GM18519 (cell line): ENCODE measurements at regions not wholly inside any gene's neighbourhood (a gene's known extent, or its start where the extent isn't known, plus 50 kb on each side); places are given as distances from the start of the nearest gene placed in this dataset.

Source experiments
- ATAC-seq: cut with Tn5 transposase; IDR thresholded peaks from one replicate; pipeline ENCODE4 v1.9.1; 2021; ENCODE audit warnings: mild to moderate bottlenecking, moderate library complexity; ENCODE audit not compliant: unreplicated experiment, low FRiP score

- no peak for ATAC-seq
These were observed 281.9 kb downstream of the GAS1 start for GRCh38 chr9:86665416-86665815.

DNA sequence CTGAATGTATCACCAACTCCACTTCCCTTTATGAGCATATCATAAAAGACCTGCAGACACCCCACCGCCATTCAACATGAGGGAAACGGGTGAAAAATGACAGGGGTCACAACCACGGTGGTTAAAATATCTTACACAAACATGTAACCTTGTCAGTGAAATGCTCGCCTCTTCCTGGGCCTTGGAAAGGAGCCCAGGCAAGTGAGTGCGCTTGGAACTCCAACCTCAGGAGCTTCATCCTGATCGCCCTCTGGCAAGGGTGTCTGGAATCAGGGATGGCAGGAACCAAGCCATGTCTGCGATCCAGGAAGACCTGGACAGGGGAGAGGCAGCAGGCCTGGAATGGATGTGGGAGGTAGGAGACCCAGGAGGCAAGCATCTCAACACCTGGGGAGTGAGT is 282.7 kb downstream of the GAS1 start:
- ATAC-seq, result no peak

- no peak for ATAC-seq
These were observed 283.4 kb downstream of the GAS1 start for GRCh38 chr9:86663905-86664304.

- ATAC-seq, result no peak
These were observed 284.3 kb downstream of the GAS1 start for GRCh38 chr9:86662890-86663468.

- ATAC-seq, result no peak
These were observed 287.0 kb downstream of the GAS1 start for GRCh38 chr9:86660146-86660943.

GRCh38 chr9:86659413-86660046 is 287.8 kb downstream of the GAS1 start:
- ATAC-seq, result no peak

- ATAC-seq, result no peak
These were observed 292.2 kb downstream of the GAS1 start for GRCh38 chr9:86655147-86655546.

DNA sequence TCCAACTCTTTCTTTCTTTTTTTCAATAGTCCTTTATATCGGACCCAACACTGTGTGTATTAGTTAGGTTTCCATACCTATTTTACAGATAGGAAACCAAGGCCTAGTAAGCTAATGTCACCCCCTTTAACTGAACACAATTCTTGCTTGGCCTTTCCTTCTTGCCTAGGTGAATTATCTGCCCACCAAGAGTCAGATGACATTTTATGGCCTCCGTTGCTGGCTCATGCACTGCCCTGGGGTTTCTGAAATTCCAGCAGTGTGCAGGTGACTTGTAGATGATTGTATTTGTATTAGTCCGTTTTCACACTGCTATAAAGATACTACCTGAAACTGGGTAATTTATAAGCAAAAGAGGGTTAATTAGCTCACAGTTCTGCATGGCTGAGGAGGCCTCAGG is 293.8 kb downstream of the GAS1 start:
- ATAC-seq, result no peak

- no peak for ATAC-seq
These were observed 294.6 kb downstream of the GAS1 start for GRCh38 chr9:86652736-86653135.

GRCh38 chr9:86649913-86650312 is 295.7 kb upstream of the TUT7 start:
- no peak for ATAC-seq

- no peak for ATAC-seq
These were observed 294.6 kb upstream of the TUT7 start for GRCh38 chr9:86648828-86649170.

DNA sequence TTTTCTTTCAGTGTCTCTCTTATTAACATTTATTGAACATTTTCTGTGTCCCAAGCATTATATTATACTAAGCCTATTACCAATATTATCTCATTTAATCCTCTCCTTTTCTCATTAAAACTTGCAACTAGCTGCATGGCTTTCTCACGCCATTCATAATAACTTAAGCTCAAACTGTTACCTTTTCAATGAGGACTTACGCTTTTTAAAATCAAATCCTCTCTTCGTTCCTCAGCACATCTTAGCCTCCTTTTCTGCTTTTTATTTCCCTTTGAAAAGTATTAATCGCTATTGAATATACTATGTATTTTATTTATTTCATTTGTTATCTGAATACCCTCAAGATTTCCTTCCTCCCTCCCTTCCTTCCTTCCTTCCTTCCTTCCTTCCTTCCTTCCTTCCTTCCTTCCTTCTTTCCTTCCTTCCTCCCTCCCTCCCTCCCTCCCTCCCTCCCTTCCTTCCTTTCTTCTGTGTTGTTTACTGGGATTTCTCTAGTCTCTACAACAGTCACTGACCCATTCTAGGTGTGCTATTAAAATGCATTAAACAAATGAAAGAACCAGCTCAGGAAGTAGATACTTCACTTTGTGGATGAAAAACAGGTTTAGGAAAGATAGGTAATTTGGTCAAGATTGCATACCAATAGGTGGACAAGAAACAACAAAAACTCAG is 294.1 kb upstream of the TUT7 start:
- ATAC-seq, result no peak

DNA sequence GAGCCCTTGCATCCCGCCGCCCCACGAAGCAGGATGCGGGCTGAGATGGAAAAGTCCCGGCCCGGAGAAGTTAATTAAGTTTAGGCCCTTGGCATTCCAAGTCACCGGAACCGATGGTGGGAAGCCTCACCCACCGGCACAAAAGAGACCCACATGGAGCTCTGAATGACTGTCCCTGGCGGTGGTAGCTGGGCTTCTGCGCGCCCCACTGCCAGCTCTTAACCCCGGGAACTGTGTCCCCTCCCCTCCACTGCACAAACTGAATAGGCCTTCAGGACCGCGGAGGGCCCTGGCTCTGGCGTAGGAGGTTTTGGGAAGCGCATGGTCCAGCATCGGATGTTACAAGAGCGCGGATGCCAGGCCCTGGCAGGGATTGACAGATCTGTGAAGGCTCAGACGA is 291.1 kb upstream of the TUT7 start:
- no peak for ATAC-seq

GRCh38 chr9:86644675-86645034 is 290.4 kb upstream of the TUT7 start:
- no peak for ATAC-seq

GRCh38 chr9:86643946-86644674 is 289.9 kb upstream of the TUT7 start:
- ATAC-seq, result no peak

DNA sequence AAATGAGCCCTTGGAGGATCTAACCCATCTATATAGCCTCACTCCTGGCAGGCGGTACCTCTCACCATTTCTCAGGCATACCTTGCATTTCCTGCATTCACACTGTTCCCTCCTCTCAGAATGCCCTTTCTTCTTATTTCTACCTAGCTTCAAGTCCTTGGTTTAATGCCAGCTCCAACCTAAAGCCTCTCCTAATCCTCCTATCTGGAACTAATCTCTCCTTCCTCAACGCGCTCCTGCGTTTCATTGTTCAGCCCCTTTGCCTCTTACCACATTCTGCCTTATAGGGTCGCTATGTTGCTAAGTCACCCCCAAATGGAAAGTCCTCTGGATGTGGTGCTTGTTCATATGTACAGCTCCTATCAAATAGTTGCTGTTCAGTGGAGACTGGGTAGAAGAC is 288.5 kb upstream of the TUT7 start:
- ATAC-seq, result no peak

GRCh38 chr9:86641970-86642369 is 287.8 kb upstream of the TUT7 start:
- ATAC-seq, result no peak

- ATAC-seq, result no peak
These were observed 285.7 kb upstream of the TUT7 start for GRCh38 chr9:86639899-86640379.

DNA sequence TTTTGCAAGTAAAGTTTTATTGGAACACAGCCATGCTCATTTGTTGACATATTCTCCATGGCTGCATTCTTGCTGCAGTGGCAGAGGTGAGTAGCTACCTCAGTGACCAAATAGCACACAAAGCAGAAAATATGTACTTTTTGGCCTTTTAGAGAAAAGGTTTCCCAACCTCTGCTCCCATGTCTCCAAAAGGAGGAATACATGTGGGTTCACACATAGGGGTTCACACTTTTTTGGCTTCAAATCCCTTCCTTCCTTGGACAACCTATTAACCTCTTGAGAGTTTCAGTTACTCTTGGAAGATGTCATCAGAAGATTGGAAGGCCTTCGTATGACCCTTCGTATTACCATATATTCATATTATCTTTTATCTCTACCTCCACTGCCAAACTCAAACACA is 285.1 kb upstream of the TUT7 start:
- ATAC-seq, result no peak

DNA sequence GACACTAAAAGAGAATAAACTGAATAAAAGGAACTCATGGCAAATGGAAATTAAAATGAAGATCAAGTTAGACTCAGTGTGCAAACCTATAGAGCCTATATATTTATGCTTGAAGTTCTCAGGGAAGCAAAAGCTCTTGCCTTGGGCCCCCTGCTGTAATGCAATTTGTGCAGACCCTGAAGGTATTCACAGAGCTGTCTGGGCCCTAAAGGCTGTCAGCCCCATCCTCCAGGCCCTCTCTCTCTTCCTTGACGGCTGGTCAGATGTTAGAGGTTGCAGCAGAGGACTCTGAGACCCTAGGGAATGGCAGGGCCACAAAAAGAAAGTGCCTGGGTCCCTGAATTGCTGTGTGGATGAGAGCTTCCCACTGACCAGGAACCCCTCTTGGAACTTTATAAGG is 283.9 kb upstream of the TUT7 start:
- ATAC-seq, result no peak

DNA sequence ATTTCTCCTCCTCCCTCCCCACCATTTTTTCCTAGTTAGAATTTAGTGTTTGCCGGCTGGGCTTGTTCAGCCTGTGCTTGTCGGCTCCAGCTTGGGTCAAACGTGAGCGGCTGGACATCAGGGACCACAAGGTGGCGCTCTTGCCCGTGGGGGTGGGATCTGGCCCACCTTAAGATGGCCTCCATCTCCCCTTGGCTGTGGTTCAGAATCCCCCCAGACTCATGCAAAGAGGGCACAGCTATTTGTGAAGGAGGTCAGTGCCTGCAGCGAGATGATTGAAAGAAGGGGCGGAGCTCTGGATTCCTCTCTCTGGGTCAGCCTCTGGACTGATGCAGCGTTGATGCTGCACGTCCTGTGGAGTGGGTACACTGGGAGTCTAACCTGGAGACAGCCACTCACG is 283.3 kb upstream of the TUT7 start:
- no peak for ATAC-seq
